ENCODE measurements at regions not wholly inside any gene's neighbourhood (a gene's known extent, or its start where the extent isn't known, plus 50 kb on each side); places are given as distances from the start of the nearest gene placed in this dataset.

GRCh38 chr2:76447294-76447693, 736.6 kb upstream of the GCFC2 start:
- DNase-seq = no peak

GRCh38 chr2:76446872-76447271, 736.2 kb upstream of the GCFC2 start:
- DNase-seq = no peak

- DNase-seq = peak; percentile 41 to 43
Observed at GRCh38 chr2:76445880-76446279, 735.2 kb upstream of the GCFC2 start.

GRCh38 chr2:76444732-76445131, 734.0 kb upstream of the GCFC2 start:
- DNase-seq = peak in 1 of 2 experiments; percentile 9

- DNase-seq = no peak
Observed at GRCh38 chr2:76437564-76437963, 726.8 kb upstream of the GCFC2 start.

- no peak for DNase-seq
Observed at GRCh38 chr2:76429374-76429773, 718.7 kb upstream of the GCFC2 start.

GRCh38 chr2:76427452-76427851, 716.7 kb upstream of the GCFC2 start:
- DNase-seq = no peak

- DNase-seq = peak; percentile 15 to 36
Observed at GRCh38 chr2:76415821-76416220, 705.1 kb upstream of the GCFC2 start.

- no peak for DNase-seq
Observed at GRCh38 chr2:76413436-76413835, 702.7 kb upstream of the GCFC2 start.

GRCh38 chr2:76406134-76406855, 695.6 kb upstream of the GCFC2 start:
- DNase-seq = no peak

GRCh38 chr2:76393356-76393755, 682.6 kb upstream of the GCFC2 start:
- no peak for DNase-seq

- DNase-seq = no peak
Observed at GRCh38 chr2:76391678-76392077, 681.0 kb upstream of the GCFC2 start.

- DNase-seq = no peak
Observed at GRCh38 chr2:76387294-76387693, 676.6 kb upstream of the GCFC2 start.

- DNase-seq = no peak
Observed at GRCh38 chr2:76385943-76386342, 675.2 kb upstream of the GCFC2 start.

- DNase-seq = no peak
Observed at GRCh38 chr2:76381624-76382023, 670.9 kb upstream of the GCFC2 start.

GRCh38 chr2:76378140-76378539, 667.4 kb upstream of the GCFC2 start:
- no peak for DNase-seq

GRCh38 chr2:76341439-76341838, 630.7 kb upstream of the GCFC2 start:
- no peak for DNase-seq

GRCh38 chr2:76332871-76333270, 622.2 kb upstream of the GCFC2 start:
- DNase-seq = no peak

- DNase-seq = no peak
Observed at GRCh38 chr2:76330865-76331264, 620.1 kb upstream of the GCFC2 start.

- DNase-seq = no peak
Observed at GRCh38 chr2:76326636-76327035, 615.9 kb upstream of the GCFC2 start.

- no peak for DNase-seq
Observed at GRCh38 chr2:76323381-76323780, 612.7 kb upstream of the GCFC2 start.

GRCh38 chr2:76320716-76321115, 610.0 kb upstream of the GCFC2 start:
- DNase-seq = no peak

GRCh38 chr2:76318848-76319360, 608.2 kb upstream of the GCFC2 start:
- DNase-seq = no peak

- DNase-seq = no peak
Observed at GRCh38 chr2:76316691-76317090, 606.0 kb upstream of the GCFC2 start.

All from Kasumi-1 (cell line).